IMR-90 (cell line): ENCODE measurements at regions not wholly inside any gene's neighbourhood (a gene's known extent, or its start where the extent isn't known, plus 50 kb on each side); places are given as distances from the start of the nearest gene placed in this dataset.
A peak's percentile ranks its signal among the peaks of the same experiment; 100 is the strongest.

ENCODE experiments used
- ATAC-seq: fragments of 200-7000 bp; cut with Tn5 transposase; 2 replicates; pipeline ENCODE4 v1.9.1; 2020; ENCODE audit warnings: low read depth, mild to moderate bottlenecking, moderate library complexity
- BruUV-seq: library from RNA; stranded (reverse); fragments of 400-500 nt; replicated peaks from 2 replicates; lab custom pipeline; 2021; lab: Mats Ljungman, UMichigan
- CTCF ChIA-PET: fragments of 300-600 bp; formaldehyde crosslinking; extraction: SDS; loops from one replicate; lab custom pipeline; 2021; ENCODE audit warnings: antibody characterized with exemption; lab: Yijun Ruan, JAX
- POLR2A ChIA-PET: fragments of 300-600 bp; sonication (Branson Sonifier 250); formaldehyde crosslinking; loops from one replicate; lab custom pipeline; 2022; ENCODE audit warnings: antibody characterized with exemption; ENCODE audit not compliant: unreplicated experiment; lab: Charles Lee
- DNase-seq: peaks from one replicate; pipeline ENCODE4 v3.0.0; 2013
- H2AFZ ChIP-seq: replicated peaks from 2 replicates; pipeline ENCODE3; 2013; ENCODE audit warnings: low read length, mild to moderate bottlenecking; ENCODE audit not compliant: poor library complexity
- H2AK5ac ChIP-seq: 2 replicates; pipeline ENCODE4 v1.6.1; 2013; ENCODE audit warnings: low read depth, low read length, inconsistent platforms
- H2AK9ac ChIP-seq: replicated peaks from 2 replicates; pipeline ENCODE3; 2013; ENCODE audit warnings: mild to moderate bottlenecking, low read depth, low read length, moderate library complexity; ENCODE audit not compliant: poor library complexity
- H2BK120ac ChIP-seq: 2 replicates; pipeline ENCODE4 v1.6.1; 2013; ENCODE audit warnings: low read depth, low read length, inconsistent platforms
- H2BK15ac ChIP-seq: 3 replicates; pipeline ENCODE4 v1.6.1; 2013; ENCODE audit warnings: low read depth, low read length, inconsistent platforms
- H2BK20ac ChIP-seq: 2 replicates; pipeline ENCODE4 v1.6.1; 2013; ENCODE audit warnings: low read depth, mild to moderate bottlenecking, inconsistent platforms, low read length, moderate library complexity
- H2BK5ac ChIP-seq: 2 replicates; pipeline ENCODE4 v1.6.1; 2013; ENCODE audit warnings: mild to moderate bottlenecking, low read depth, low read length, inconsistent platforms; ENCODE audit not compliant: poor library complexity, severe bottlenecking
- H3K14ac ChIP-seq: replicated peaks from 2 replicates; pipeline ENCODE4 v1.6.1; 2013; ENCODE audit warnings: low read depth, low read length, inconsistent platforms
- H3K18ac ChIP-seq: 2 replicates; pipeline ENCODE4 v1.6.1; 2013; ENCODE audit warnings: low read depth, low read length, control low read depth
- H3K23ac ChIP-seq: 2 replicates; pipeline ENCODE4 v1.6.1; 2013; ENCODE audit warnings: low read depth, low read length, inconsistent platforms
- H3K27ac ChIP-seq: 2 replicates; pipeline ENCODE4 v1.5.1; 2013; ENCODE audit warnings: mild to moderate bottlenecking, control low read depth, low read length; ENCODE audit not compliant: insufficient read depth
- H3K27me3 ChIP-seq: 2 replicates; pipeline ENCODE4 v1.6.1; 2013; ENCODE audit warnings: low read length; ENCODE audit not compliant: control insufficient read depth, insufficient read depth
- H3K36me3 ChIP-seq: 2 replicates; pipeline ENCODE4 v1.6.1; 2013; ENCODE audit warnings: low read length, mixed read lengths; ENCODE audit not compliant: control insufficient read depth, insufficient read depth
- H3K4ac ChIP-seq: 2 replicates; pipeline ENCODE4 v1.6.1; 2013; ENCODE audit warnings: low read depth, low read length, inconsistent platforms
- H3K4me1 ChIP-seq: 2 replicates; pipeline ENCODE4 v1.6.1; 2013; ENCODE audit warnings: low read length, mixed read lengths; ENCODE audit not compliant: control insufficient read depth, insufficient read depth
- H3K4me2 ChIP-seq: 2 replicates; pipeline ENCODE4 v1.6.1; 2013; ENCODE audit warnings: low read depth, mild to moderate bottlenecking, control low read depth, low read length, moderate library complexity
- H3K4me3 ChIP-seq: 2 replicates; pipeline ENCODE4 v1.5.1; 2013; ENCODE audit warnings: low read depth, mild to moderate bottlenecking, control low read depth, low read length, moderate library complexity; ENCODE audit not compliant: insufficient read depth
- H3K56ac ChIP-seq: 2 replicates; pipeline ENCODE4 v1.6.1; 2013; ENCODE audit warnings: low read length, inconsistent platforms; ENCODE audit not compliant: insufficient read depth; ENCODE audit errors: extremely low read depth
- H3K79me1 ChIP-seq, 2 experiments: 2 replicates each; pipeline ENCODE4 v1.6.1; 2013; ENCODE audit warnings: low read length in 2 of 2, inconsistent platforms in 1 of 2, low read depth in 1 of 2
- H3K9ac ChIP-seq: 2 replicates; pipeline ENCODE4 v1.6.1; 2013; ENCODE audit warnings: low read depth, low read length, control low read depth
- H3K9me1 ChIP-seq: 2 replicates; pipeline ENCODE4 v1.6.1; 2013; ENCODE audit warnings: low read length, inconsistent platforms; ENCODE audit not compliant: insufficient read depth
- H3K9me3 ChIP-seq: 2 replicates; pipeline ENCODE4 v1.6.1; 2013; ENCODE audit warnings: low read length; ENCODE audit not compliant: control insufficient read depth, insufficient read depth
- H4K20me1 ChIP-seq: 2 replicates; pipeline ENCODE4 v1.6.1; 2013; ENCODE audit warnings: low read length, inconsistent platforms; ENCODE audit not compliant: insufficient read depth
- H4K5ac ChIP-seq: 2 replicates; pipeline ENCODE4 v1.6.1; 2013; ENCODE audit warnings: mild to moderate bottlenecking, low read depth, low read length, control low read depth
- H4K8ac ChIP-seq, 2 experiments: 2 replicates each; pipeline ENCODE4 v1.6.1; 2013; ENCODE audit warnings: low read depth in 2 of 2, low read length in 2 of 2, control low read depth in 1 of 2, inconsistent platforms in 1 of 2
- H4K91ac ChIP-seq: 2 replicates; pipeline ENCODE4 v1.6.1; 2013; ENCODE audit warnings: low read depth, low read length, inconsistent platforms; ENCODE audit not compliant: insufficient read depth
- CEBPB ChIP-seq: IDR thresholded peaks from 2 replicates; pipeline ENCODE4 v1.6.1; 2012; ENCODE audit warnings: low read depth, low read length, improper control_type of control experiment
- CHD1 ChIP-seq: IDR thresholded peaks from 2 replicates; pipeline ENCODE4 v1.6.1; 2012; ENCODE audit warnings: low read depth, low read length, improper control_type of control experiment
- FOS ChIP-seq: fragments of 150-350 bp; IDR thresholded peaks from 2 replicates; pipeline ENCODE4 v1.6.1; 2016; ENCODE audit warnings: low read depth, low read length
- MAFK ChIP-seq: IDR thresholded peaks from 2 replicates; pipeline ENCODE4 v1.6.1; 2012; ENCODE audit warnings: low read depth, low read length, improper control_type of control experiment
- MAZ ChIP-seq: IDR thresholded peaks from 2 replicates; pipeline ENCODE4 v1.6.1; 2012; ENCODE audit warnings: low read depth, mild to moderate bottlenecking, low read length, improper control_type of control experiment, moderate library complexity, borderline replicate concordance
- NFE2L2 ChIP-seq: fragments of 150-350 bp; IDR thresholded peaks from 2 replicates; pipeline ENCODE4 v1.6.1; 2016; ENCODE audit warnings: low read depth, mild to moderate bottlenecking, low read length
- POLR2A ChIP-seq: IDR thresholded peaks from 2 replicates; pipeline ENCODE4 v1.6.1; 2012; ENCODE audit warnings: mild to moderate bottlenecking, low read depth, low read length
- RCOR1 ChIP-seq: IDR thresholded peaks from 2 replicates; pipeline ENCODE4 v1.6.1; 2012; ENCODE audit warnings: mild to moderate bottlenecking, low read length, improper control_type of control experiment; ENCODE audit not compliant: insufficient replicate concordance
- RFX5 ChIP-seq: IDR thresholded peaks from 2 replicates; pipeline ENCODE4 v1.8.0; 2012; ENCODE audit warnings: low read depth, mild to moderate bottlenecking, low read length, moderate library complexity
- SMC3 ChIP-seq: fragments of 150-350 bp; IDR thresholded peaks from 2 replicates; pipeline ENCODE4 v1.6.1; 2016; ENCODE audit warnings: low read depth, mild to moderate bottlenecking, antibody characterized with exemption, low read length, moderate library complexity
- WGBS, 2 experiments: methylation state at CpG; one replicate each; pipeline versions ENCODE4 v1.1.5 to v1.1.7; 2013; ENCODE audit warnings: missing lambda C conversion rate in 2 of 2; ENCODE audit not compliant: insufficient read length in 1 of 2; ENCODE audit errors: extremely low coverage in 2 of 2; 5-methylcytosine and 5-hydroxymethylcytosine counted together
- dilution Hi-C: fragments of 300-500 bp; cut with HindIII; formaldehyde crosslinking; loops from one replicate; pipeline ENCODE4 v1.14.3; 2018; ENCODE audit warnings: low sequenced_read_pairs; ENCODE audit not compliant: unreplicated experiment
- in situ Hi-C: fragments of 300-500 bp; cut with MboI; formaldehyde crosslinking; loops from 3 replicates; pipeline ENCODE4 v1.14.3; 2019; ENCODE audit warnings: low sequenced_read_pairs, inconsistent platforms, mixed read lengths
- intact Hi-C: fragments of 100-400 bp; cut with micrococcal nuclease; formaldehyde crosslinking; loops from 2 replicates; pipeline ENCODE4 v1.10.0; 2022
- TF ChIP-seq, protein P1 (sequence below): fragments of 150-350 bp; IDR thresholded peaks from 2 replicates; pipeline ENCODE4 v1.6.1; 2016; ENCODE audit warnings: low read depth, mild to moderate bottlenecking, low read length, moderate library complexity, borderline replicate concordance
- TF ChIP-seq, protein P2 (sequence below): conservative IDR thresholded peaks from 2 replicates; pipeline ENCODE4 v1.5.1; 2012; ENCODE audit warnings: mild to moderate bottlenecking, low read depth, low read length, improper control_type of control experiment

DNA sequence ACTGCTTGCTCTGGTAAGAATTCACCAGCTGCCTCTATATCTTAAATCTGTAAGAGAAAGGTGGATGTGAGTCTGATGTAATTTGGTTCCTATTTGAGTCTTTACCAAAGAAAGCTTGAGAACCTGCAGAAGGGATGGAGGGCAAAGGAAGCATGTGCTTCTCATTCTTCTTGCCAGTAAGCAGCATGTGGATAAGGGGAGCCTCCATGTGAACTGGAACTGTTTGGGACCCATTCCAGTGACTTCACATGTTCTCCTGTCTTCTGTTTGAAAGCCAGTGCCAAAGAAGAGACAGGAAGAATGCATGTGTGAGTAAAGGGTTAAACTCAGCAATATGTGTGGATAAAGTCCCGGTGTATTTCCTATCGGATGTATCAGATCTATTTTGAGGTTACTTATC, 119.6 kb upstream of the ADGRL2 start:
- WGBS, 2 experiments: no CpG with 5 or more reads among the region's 2 CpGs
- Histone ChIP-seq H2BK5ac (no peak overlapping the region), H3K9me3 (no peaks in the 10 kb centered on the region), H3K27ac (no peak overlapping the region), H4K5ac (no peak overlapping the region), H3K4ac (no peak overlapping the region), H3K4me1 (peaks cover 7% of the 10 kb centered on the region), H3K56ac (no peak overlapping the region), H3K4me3 (no peak overlapping the region), H3K36me3 (no peaks in the 10 kb centered on the region), H4K91ac (no peak overlapping the region), H2BK20ac (peak overlapping the region; percentile 44), H3K27me3 (no peaks in the 10 kb centered on the region), H4K8ac (no peak overlapping the region), H3K9me1 (no peaks in the 10 kb centered on the region), H2AK9ac (no peak overlapping the region), H2BK120ac (0 out of 2 replicates have a peak overlapping the region, but pooled peaks have one; percentile 10), H3K4me2 (no peak overlapping the region; the same call in 1 of the 2 replicates), H2BK15ac (0 out of 3 replicates have a peak overlapping the region, but pooled peaks have one; percentile 23), H4K20me1 (no peaks in the 10 kb centered on the region), H3K14ac (no peak overlapping the region), H2AK5ac (no peak overlapping the region; the same call in 1 of the 2 replicates), H2AFZ (no peak overlapping the region), H3K18ac (peak overlapping the region; percentile 64; the same call in 1 of the 2 replicates), H3K79me1 (no peaks in the 10 kb centered on the region), H3K9ac (no peak overlapping the region), H3K23ac (no peak overlapping the region)
- TF ChIP-seq, protein P1, sequence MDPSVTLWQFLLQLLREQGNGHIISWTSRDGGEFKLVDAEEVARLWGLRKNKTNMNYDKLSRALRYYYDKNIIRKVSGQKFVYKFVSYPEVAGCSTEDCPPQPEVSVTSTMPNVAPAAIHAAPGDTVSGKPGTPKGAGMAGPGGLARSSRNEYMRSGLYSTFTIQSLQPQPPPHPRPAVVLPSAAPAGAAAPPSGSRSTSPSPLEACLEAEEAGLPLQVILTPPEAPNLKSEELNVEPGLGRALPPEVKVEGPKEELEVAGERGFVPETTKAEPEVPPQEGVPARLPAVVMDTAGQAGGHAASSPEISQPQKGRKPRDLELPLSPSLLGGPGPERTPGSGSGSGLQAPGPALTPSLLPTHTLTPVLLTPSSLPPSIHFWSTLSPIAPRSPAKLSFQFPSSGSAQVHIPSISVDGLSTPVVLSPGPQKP: no peak
- TF ChIP-seq RCOR1 (no peak), MAFK (no peak), CEBPB (no peak), MAZ (no peak), NFE2L2 (no peak), SMC3 (no peak), RFX5 (no peak), CHD1 (no peak), FOS (no peak), POLR2A (no peak)
- TF ChIP-seq, protein P2, sequence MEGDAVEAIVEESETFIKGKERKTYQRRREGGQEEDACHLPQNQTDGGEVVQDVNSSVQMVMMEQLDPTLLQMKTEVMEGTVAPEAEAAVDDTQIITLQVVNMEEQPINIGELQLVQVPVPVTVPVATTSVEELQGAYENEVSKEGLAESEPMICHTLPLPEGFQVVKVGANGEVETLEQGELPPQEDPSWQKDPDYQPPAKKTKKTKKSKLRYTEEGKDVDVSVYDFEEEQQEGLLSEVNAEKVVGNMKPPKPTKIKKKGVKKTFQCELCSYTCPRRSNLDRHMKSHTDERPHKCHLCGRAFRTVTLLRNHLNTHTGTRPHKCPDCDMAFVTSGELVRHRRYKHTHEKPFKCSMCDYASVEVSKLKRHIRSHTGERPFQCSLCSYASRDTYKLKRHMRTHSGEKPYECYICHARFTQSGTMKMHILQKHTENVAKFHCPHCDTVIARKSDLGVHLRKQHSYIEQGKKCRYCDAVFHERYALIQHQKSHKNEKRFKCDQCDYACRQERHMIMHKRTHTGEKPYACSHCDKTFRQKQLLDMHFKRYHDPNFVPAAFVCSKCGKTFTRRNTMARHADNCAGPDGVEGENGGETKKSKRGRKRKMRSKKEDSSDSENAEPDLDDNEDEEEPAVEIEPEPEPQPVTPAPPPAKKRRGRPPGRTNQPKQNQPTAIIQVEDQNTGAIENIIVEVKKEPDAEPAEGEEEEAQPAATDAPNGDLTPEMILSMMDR: no peak
- ChIA-PET CTCF (no interaction called here), POLR2A (no interaction called here)
- BruUV-seq: no TSS peak
- in situ Hi-C loops: no loop called here
- no peak for DNase-seq
- dilution Hi-C loops: no loop called here
- ATAC-seq: no peak
- intact Hi-C loops: no loop called here
